GM12878 (cell line): ENCODE measurements at regions not wholly inside any gene's neighbourhood (a gene's known extent, or its start where the extent isn't known, plus 50 kb on each side); places are given as distances from the start of the nearest gene placed in this dataset.

Source experiments
- ATAC-seq: fragments of 200-7000 bp; cut with Tn5 transposase; 3 replicates; pipeline ENCODE4 v1.9.1; 2020; ENCODE audit warnings: mild to moderate bottlenecking, moderate library complexity
- BruUV-seq: library from RNA; stranded (reverse); fragments of 400-500 nt; replicated peaks from 2 replicates; lab custom pipeline; 2021; lab: Mats Ljungman, UMichigan
- CTCF ChIA-PET: fragments of 300-600 bp; sonication (Branson Sonifier 250); formaldehyde crosslinking; extraction: SDS; loops from one replicate; lab custom pipeline; 2021; ENCODE audit warnings: inconsistent platforms; lab: Yijun Ruan, JAX
- POLR2A ChIA-PET: fragments of 350-600 bp; formaldehyde crosslinking; extraction: SDS; loops from one replicate; lab custom pipeline; 2021; ENCODE audit warnings: inconsistent platforms; lab: Charles Lee
- RAD21 ChIA-PET: fragments of 300-600 bp; sonication (Branson Sonifier 250); formaldehyde crosslinking; loops from one replicate; lab custom pipeline; 2023; ENCODE audit warnings: antibody characterized with exemption; ENCODE audit not compliant: unreplicated experiment; lab: Charles Lee
- SMC1A ChIA-PET: fragments of 300-600 bp; sonication (Branson Sonifier 250); formaldehyde crosslinking; loops from one replicate; lab custom pipeline; 2023; ENCODE audit not compliant: unreplicated experiment, uncharacterized antibody; lab: Charles Lee
- DNase-seq: peaks from one replicate; pipeline ENCODE4 v3.0.0-alpha.2; 2011; ENCODE audit warnings: low read depth, low spot score
- FAIRE-seq: peaks from 3 replicates; lab custom pipeline; 2011; peaks lifted over from hg19 to GRCh38; lab: Jason Lieb, UNC
- H2AFZ ChIP-seq: 2 replicates; pipeline ENCODE4 v1.6.0; 2011; ENCODE audit warnings: low read depth, low read length, control low read depth; ENCODE audit not compliant: control insufficient read depth
- H3K27ac ChIP-seq: 2 replicates; pipeline ENCODE4 v1.5.1; 2011; ENCODE audit warnings: control low read depth; ENCODE audit not compliant: control insufficient read depth, insufficient read depth
- H3K27me3 ChIP-seq, 2 experiments: replicated peaks in 1 of 2; 2 replicates each; pipeline versions ENCODE4 v1.6.0 to v1.6.1; 2011; ENCODE audit warnings: low read length in 1 of 2; ENCODE audit not compliant: control insufficient read depth in 2 of 2, insufficient read depth in 2 of 2
- H3K36me3 ChIP-seq, 2 experiments: 2 replicates each; pipeline ENCODE4 v1.5.1; 2011; ENCODE audit warnings: low read length in 1 of 2; ENCODE audit not compliant: control insufficient read depth in 2 of 2, insufficient read depth in 2 of 2
- H3K4me1 ChIP-seq: 2 replicates; pipeline ENCODE4 v1.6.1; 2011; ENCODE audit warnings: mild to moderate bottlenecking, low read length, moderate library complexity, mixed read lengths; ENCODE audit not compliant: control insufficient read depth, insufficient read depth
- H3K4me2 ChIP-seq: 2 replicates; pipeline ENCODE4 v1.6.0; 2011; ENCODE audit warnings: control low read depth; ENCODE audit not compliant: control insufficient read depth, insufficient read depth
- H3K4me3 ChIP-seq: fragments of 200-600 bp; sonication (generic); 2 replicates; pipeline ENCODE4 v1.5.1; 2016
- H3K79me2 ChIP-seq: 2 replicates; pipeline ENCODE4 v1.6.0; 2011; ENCODE audit warnings: low read length; ENCODE audit not compliant: control insufficient read depth, insufficient read depth
- H3K9ac ChIP-seq: 2 replicates; pipeline ENCODE4 v1.8.0; 2011; ENCODE audit warnings: low read length, control low read depth, mixed read lengths; ENCODE audit not compliant: control insufficient read depth, insufficient read depth
- H3K9me3 ChIP-seq: replicated peaks from 3 replicates; pipeline ENCODE4 v1.5.1; 2011; ENCODE audit warnings: mild to moderate bottlenecking, low read length; ENCODE audit not compliant: control insufficient read depth, insufficient read depth
- H4K20me1 ChIP-seq: 2 replicates; pipeline ENCODE4 v1.6.0; 2011; ENCODE audit not compliant: control insufficient read depth, insufficient read depth
- CHD1 ChIP-seq: IDR thresholded peaks from 2 replicates; pipeline ENCODE4 v1.6.1; 2012; ENCODE audit warnings: low read depth, low read length, improper control_type of control experiment
- CHD4 ChIP-seq: fragments of 200-600 bp; sonication (generic); IDR thresholded peaks from 2 replicates; pipeline ENCODE4 v1.6.1; 2016; ENCODE audit warnings: mild to moderate bottlenecking
- KDM1A ChIP-seq: fragments of 200-600 bp; sonication (generic); IDR thresholded peaks from 2 replicates; pipeline ENCODE4 v1.6.1; 2016; ENCODE audit warnings: borderline replicate concordance
- LARP7 ChIP-seq: fragments of 450-650 bp; IDR thresholded peaks from 2 replicates; pipeline ENCODE4 v1.6.1; 2017; ENCODE audit warnings: mild to moderate bottlenecking
- NBN ChIP-seq: fragments of 450-650 bp; IDR thresholded peaks from 2 replicates; pipeline ENCODE4 v1.6.1; 2016
- NR2C2 ChIP-seq: IDR thresholded peaks from 2 replicates; pipeline ENCODE4 v1.6.1; 2011; ENCODE audit warnings: borderline replicate concordance, low read depth; ENCODE audit not compliant: control insufficient read depth, insufficient read length
- NRF1 ChIP-seq: conservative IDR thresholded peaks from 2 replicates; pipeline ENCODE4 v1.6.1; 2011; ENCODE audit warnings: mild to moderate bottlenecking, low read depth, low read length, improper control_type of control experiment
- PML ChIP-seq: IDR thresholded peaks from 2 replicates; pipeline ENCODE4 v1.6.1; 2012; ENCODE audit warnings: low read length, inconsistent platforms
- RUNX3 ChIP-seq: IDR thresholded peaks from 2 replicates; pipeline ENCODE4 v1.6.1; 2012; ENCODE audit warnings: low read length, inconsistent platforms
- SIN3A ChIP-seq: IDR thresholded peaks from 2 replicates; pipeline ENCODE4 v1.6.1; 2012; ENCODE audit warnings: low read depth, low read length, improper control_type of control experiment
- SMC3 ChIP-seq: IDR thresholded peaks from 2 replicates; pipeline ENCODE4 v1.6.1; 2011; ENCODE audit warnings: low read length, improper control_type of control experiment, borderline replicate concordance
- SPI1 ChIP-seq: IDR thresholded peaks from 2 replicates; pipeline ENCODE4 v1.6.1; 2011; ENCODE audit warnings: low read depth, mild to moderate bottlenecking, low read length, moderate library complexity, borderline replicate concordance; ENCODE audit not compliant: insufficient read depth
- SUPT20H ChIP-seq: IDR thresholded peaks from 2 replicates; pipeline ENCODE4 v1.6.1; 2011; ENCODE audit warnings: low read depth, mild to moderate bottlenecking, low read length, moderate library complexity, borderline replicate concordance; ENCODE audit not compliant: control insufficient read depth
- SUZ12 ChIP-seq: fragments of 200-600 bp; sonication (generic); IDR thresholded peaks from one replicate; pipeline ENCODE4 v1.6.1; 2018; ENCODE audit warnings: antibody characterized with exemption, mild to moderate bottlenecking; ENCODE audit not compliant: unreplicated experiment
- TCF12 ChIP-seq: IDR thresholded peaks from 2 replicates; pipeline ENCODE4 v1.6.1; 2011; ENCODE audit warnings: low read depth, mild to moderate bottlenecking, low read length
- ZNF207 ChIP-seq: fragments of 450-650 bp; IDR thresholded peaks from 2 replicates; pipeline ENCODE4 v1.6.1; 2014; ENCODE audit warnings: antibody characterized with exemption, mild to moderate bottlenecking, borderline replicate concordance
- ZNF274 ChIP-seq: IDR thresholded peaks from one replicate; pipeline ENCODE4 v1.8.0; 2011; ENCODE audit not compliant: insufficient read length, insufficient read depth
- WGBS: methylation state at CpG from one replicate; pipeline ENCODE4 v1.1.6; 2016; ENCODE audit warnings: low lambda C conversion rate; ENCODE audit not compliant: insufficient replicate concordance, insufficient coverage; ENCODE audit errors: missing lambda C conversion rate; 5-methylcytosine and 5-hydroxymethylcytosine counted together
- in situ Hi-C: fragments of 300-500 bp; cut with MboI; formaldehyde crosslinking; loops from 9 replicates; pipeline ENCODE4 v1.14.3; 2018; ENCODE audit warnings: mixed read lengths
- intact Hi-C: fragments of 100-400 bp; cut with micrococcal nuclease; formaldehyde crosslinking; loops from one replicate; pipeline ENCODE4 v1.14.2; 2022; ENCODE audit not compliant: unreplicated experiment
- TF ChIP-seq, protein P1 (sequence below): fragments of 450-650 bp; IDR thresholded peaks from 2 replicates; pipeline ENCODE4 v1.6.1; 2016; ENCODE audit warnings: mild to moderate bottlenecking
- TF ChIP-seq, protein P2 (sequence below), 3 experiments: IDR thresholded peaks in 2 of 3; conservative IDR thresholded peaks in 1 of 3; 2 replicates each; pipeline ENCODE4 v1.5.1; 2011; ENCODE audit warnings: low read depth in 3 of 3, low read length in 3 of 3, mild to moderate bottlenecking in 3 of 3, control low read depth in 2 of 3, moderate library complexity in 2 of 3, inconsistent platforms in 1 of 3, mixed read lengths in 1 of 3; ENCODE audit not compliant: control insufficient read depth in 2 of 3, insufficient read depth in 1 of 3; ENCODE audit errors: extremely low read depth in 1 of 3

DNA sequence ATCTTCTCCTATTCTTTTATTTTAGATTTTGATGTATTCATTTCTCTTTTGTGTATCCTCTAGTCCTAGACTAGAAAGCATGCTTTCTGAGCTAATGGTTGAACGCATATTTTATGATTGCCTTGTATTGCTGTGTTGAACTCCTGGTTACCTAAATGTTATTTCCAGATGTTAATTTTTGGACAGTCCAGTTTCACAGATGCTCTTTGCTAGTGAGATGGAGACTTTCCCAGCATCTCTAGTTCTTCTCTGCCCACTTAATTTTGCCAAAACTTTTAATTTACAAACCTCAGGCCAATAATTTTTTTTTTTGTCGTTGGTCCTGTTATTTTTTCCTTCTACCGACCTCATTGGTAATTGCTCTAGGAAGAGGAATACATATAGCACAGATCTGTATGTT is 153.2 kb downstream of the HAUS1 start (continued):
- TF ChIP-seq CHD4 (no peak), NBN (no peak), ZNF274 (no peak), TCF12 (no peak), NRF1 (no peak), SUZ12 (no peak), LARP7 (no peak), PML (no peak)
- TF ChIP-seq, protein P1, sequence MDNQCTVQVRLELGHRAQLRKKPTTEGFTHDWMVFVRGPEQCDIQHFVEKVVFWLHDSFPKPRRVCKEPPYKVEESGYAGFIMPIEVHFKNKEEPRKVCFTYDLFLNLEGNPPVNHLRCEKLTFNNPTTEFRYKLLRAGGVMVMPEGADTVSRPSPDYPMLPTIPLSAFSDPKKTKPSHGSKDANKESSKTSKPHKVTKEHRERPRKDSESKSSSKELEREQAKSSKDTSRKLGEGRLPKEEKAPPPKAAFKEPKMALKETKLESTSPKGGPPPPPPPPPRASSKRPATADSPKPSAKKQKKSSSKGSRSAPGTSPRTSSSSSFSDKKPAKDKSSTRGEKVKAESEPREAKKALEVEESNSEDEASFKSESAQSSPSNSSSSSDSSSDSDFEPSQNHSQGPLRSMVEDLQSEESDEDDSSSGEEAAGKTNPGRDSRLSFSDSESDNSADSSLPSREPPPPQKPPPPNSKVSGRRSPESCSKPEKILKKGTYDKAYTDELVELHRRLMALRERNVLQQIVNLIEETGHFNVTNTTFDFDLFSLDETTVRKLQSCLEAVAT, result no peak

DNA sequence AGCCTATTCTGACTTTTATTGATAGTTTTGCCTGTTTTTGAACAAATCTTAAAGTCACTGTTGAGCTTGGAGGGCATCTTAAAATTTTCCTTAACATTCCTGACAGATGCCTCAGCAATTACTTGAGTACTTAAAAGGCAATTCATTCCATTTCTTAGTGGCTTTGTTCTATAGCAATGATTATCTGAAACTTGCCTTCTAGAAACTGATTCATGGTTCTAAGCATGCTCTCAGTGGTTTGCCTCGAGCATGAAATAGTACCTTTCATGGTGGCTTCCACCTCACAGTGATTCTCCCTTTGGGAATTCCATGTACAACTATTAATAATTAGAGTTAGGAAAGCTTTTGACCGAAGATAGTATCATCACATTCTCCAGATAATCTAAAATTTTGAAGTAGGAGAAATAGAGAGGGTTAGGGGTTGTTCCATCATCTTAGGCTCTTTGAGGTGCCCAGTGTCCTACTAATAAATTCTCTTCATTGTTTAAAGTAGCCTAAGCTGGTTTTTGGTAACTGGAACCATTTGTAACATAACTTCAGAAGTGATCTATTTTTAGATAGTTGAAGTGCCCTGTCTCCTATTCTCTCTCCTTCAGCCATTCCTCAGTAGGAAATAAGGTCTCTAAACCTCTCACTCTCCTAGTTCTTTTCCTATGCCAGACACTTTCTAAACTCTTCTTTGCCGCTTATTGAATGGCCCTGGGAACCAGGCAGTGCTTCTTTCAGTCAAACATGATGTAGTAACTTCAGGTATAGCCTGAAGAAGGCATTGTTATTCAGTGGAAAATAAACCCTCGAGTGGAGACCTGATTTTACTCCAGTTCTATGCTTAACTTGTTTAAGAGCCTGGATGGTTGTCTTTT is 156.1 kb downstream of the HAUS1 start:
- H3K36me3 ChIP-seq, result peaks cover 4 to 9% of the 10 kb centered on the region in 2 experiments; a peak in 3 of 4 replicates
- no peak overlapping the region for H3K4me3 ChIP-seq
- SMC1A ChIA-PET, result no interaction called here
- H2AFZ ChIP-seq, result no peak overlapping the region
- ATAC-seq, result no peak
- WGBS, result 72% methylated on average over 4 of the region's 4 CpGs
- peaks cover 6% of the 10 kb centered on the region for H3K4me1 ChIP-seq
- H3K9me3 ChIP-seq, result no peaks in the 10 kb centered on the region
- no peak overlapping the region for H3K27ac ChIP-seq
- BruUV-seq, result no TSS peak
- H3K79me2 ChIP-seq, result no peaks in the 10 kb centered on the region; the same call in 1 of the 2 replicates
- no peak overlapping the region for H3K9ac ChIP-seq
- RAD21 ChIA-PET, result no interaction called here
- no peaks in the 10 kb centered on the region for H4K20me1 ChIP-seq
- no peak for FAIRE-seq
- CTCF ChIA-PET, result interaction anchor here (1.4 kb wide), 1 partner anchor 21 kb away, joined by 5 read pairs; no protein-coding TSS in a partner anchor
- in situ Hi-C loops (no loop called here), intact Hi-C loops (no loop called here)
- POLR2A ChIA-PET, result interaction anchor here (0.8 kb wide), 1 partner anchor 196 kb away, joined by 5 read pairs; no protein-coding TSS in a partner anchor
- H3K4me2 ChIP-seq, result no peak overlapping the region
- no peak for DNase-seq
- H3K27me3 ChIP-seq, result no peaks in the 10 kb centered on the region
- no peak for TF ChIP-seq SMC3
- TF ChIP-seq KDM1A, result no peak
- no peak for TF ChIP-seq SUPT20H
- no peak for TF ChIP-seq RUNX3
- TF ChIP-seq SIN3A, result no peak
- TF ChIP-seq NRF1, result no peak
- TF ChIP-seq, protein P2, sequence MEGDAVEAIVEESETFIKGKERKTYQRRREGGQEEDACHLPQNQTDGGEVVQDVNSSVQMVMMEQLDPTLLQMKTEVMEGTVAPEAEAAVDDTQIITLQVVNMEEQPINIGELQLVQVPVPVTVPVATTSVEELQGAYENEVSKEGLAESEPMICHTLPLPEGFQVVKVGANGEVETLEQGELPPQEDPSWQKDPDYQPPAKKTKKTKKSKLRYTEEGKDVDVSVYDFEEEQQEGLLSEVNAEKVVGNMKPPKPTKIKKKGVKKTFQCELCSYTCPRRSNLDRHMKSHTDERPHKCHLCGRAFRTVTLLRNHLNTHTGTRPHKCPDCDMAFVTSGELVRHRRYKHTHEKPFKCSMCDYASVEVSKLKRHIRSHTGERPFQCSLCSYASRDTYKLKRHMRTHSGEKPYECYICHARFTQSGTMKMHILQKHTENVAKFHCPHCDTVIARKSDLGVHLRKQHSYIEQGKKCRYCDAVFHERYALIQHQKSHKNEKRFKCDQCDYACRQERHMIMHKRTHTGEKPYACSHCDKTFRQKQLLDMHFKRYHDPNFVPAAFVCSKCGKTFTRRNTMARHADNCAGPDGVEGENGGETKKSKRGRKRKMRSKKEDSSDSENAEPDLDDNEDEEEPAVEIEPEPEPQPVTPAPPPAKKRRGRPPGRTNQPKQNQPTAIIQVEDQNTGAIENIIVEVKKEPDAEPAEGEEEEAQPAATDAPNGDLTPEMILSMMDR (IDR thresholded peaks at IDR 0.05 in 2 of 3, conservative IDR thresholded peaks at IDR 0.05 in 1 of 3; ENCODE audit: control insufficient read depth in 2 of 3, extremely low read depth in 1 of 3, insufficient read depth in 1 of 3, low read depth in 3 of 3, low read length in 3 of 3), result no peak
- TF ChIP-seq ZNF207, result no peak
- TF ChIP-seq SPI1, result no peak
- TF ChIP-seq CHD1, result no peak
- TF ChIP-seq NBN, result no peak
- no peak for TF ChIP-seq NR2C2
